ENCODE measurements at regions not wholly inside any gene's neighbourhood (a gene's known extent, or its start where the extent isn't known, plus 50 kb on each side); places are given as distances from the start of the nearest gene placed in this dataset.

DNA sequence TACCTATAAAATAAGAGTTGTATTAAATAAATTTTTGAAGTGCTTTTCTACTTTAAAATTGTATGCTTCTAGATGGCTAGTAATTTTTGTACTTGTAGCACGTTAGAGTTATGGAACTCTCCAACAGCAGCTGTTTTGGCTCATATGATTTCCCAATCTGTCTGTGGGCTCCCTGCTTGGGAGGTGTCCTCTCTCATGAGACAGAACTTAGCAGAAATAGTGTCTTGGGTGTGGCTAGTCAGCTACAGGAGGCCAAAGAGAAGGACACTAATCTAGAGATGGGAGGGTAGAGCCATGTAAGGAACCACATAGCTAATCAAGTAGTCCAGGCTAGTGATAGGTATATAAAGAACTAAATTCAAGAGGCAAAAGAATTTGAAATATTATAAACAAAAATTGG is 78.4 kb upstream of the DAB2 start:
- DNase-seq (ENCODE audit: low spot score) = no peak

GRCh38 chr5:39502704-39503103 is 77.9 kb upstream of the DAB2 start:
- DNase-seq (ENCODE audit: low spot score) = no peak

GRCh38 chr5:39501397-39501796 is 76.6 kb upstream of the DAB2 start:
- no peak for DNase-seq (ENCODE audit: low spot score)

DNA sequence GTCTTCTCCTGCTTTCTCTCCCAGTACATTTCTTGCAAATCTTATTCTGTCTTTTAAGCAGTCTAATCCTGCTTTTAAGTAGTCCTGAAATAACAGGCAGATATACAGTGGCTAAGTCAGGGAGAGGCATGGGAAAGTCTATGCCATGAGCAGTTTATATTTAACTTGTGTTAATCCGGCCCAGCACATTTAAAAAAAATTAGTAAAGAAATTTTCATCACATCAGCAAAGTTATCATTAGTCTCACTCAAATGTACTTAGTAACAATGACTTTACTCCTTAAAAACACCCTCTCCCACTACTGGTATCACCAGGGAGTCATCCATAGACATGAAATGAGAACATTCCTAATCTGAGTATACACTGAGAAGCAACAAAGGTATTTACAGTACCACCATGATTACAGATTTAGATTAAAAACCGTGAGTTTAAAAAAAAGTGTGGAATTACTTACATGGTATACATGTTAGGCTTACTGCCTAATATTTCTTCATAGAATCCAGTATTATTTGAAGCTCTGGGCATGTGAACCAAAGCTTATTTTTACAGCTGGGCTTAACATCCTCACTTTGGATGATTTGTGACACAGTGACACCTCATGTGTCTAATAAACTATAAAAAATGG is 75.9 kb upstream of the DAB2 start:
- DNase-seq (ENCODE audit: low spot score) = no peak

- DNase-seq (ENCODE audit: low spot score) = no peak
Observed at GRCh38 chr5:39498278-39498952, 73.6 kb upstream of the DAB2 start.

DNA sequence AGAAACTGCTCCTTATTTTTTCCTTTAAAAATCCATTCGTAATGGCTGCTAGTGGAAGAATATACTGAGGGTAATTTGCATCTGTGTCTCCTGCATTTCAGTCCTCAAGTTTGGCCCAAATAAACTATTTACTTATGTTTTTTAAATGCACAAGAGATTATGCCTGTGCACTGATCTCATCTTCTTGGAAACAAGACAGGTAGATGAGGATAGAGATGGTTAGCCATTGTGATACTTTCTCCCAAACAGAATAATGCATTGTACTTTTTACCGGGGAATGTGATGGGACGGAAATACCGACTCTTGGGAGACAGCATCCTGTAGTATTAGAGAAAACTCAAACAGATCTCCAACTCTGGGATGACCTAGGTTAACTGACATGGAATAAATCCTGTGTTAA is 72.5 kb upstream of the DAB2 start:
- no peak for DNase-seq (ENCODE audit: low spot score)

DNA sequence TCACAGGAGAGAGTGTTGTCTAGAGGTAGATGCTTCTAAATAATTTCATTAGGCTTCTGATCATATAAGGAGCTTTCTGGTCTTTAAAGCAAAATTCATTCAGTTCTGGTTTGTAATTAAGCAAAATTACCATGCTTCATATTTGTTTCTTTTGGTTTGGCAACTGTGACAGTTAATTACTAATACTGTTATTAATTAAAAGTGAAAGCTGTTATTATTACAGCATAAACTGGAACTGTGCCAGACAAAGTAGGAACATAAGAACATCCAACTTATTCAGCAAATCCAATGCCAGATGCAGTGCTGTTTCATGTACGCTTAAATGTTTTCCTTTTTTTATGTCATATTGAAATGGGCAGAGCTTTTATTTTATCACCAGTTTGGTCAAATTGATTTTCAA is 70.4 kb upstream of the DAB2 start:
- no peak for DNase-seq (ENCODE audit: low spot score)

- no peak for DNase-seq (ENCODE audit: low spot score)
Observed at GRCh38 chr5:39494534-39494933, 69.8 kb upstream of the DAB2 start.

- DNase-seq (ENCODE audit: low spot score) = no peak
Observed at GRCh38 chr5:39494107-39494510, 69.3 kb upstream of the DAB2 start.

DNA sequence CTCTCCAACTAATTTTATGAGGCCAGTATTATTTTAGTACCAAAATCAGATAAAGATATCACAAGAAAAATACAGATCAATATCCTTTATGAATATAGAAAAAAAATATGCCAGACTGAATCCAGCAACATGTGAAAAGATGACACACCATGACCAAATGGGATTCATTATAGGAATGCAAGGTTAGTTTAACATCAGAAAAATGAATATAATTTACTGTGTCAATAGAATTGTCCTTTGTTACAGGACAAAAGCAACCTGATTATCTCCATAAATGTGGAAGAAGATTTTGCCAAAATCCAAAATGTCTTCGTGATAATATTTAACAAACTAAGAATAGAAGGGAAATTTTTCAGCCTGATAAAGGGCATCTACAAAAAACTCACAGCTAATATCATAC is 66.4 kb upstream of the DAB2 start:
- DNase-seq (ENCODE audit: low spot score) = no peak

- no peak for DNase-seq (ENCODE audit: low spot score)
Observed at GRCh38 chr5:39489263-39489662, 64.5 kb upstream of the DAB2 start.

DNA sequence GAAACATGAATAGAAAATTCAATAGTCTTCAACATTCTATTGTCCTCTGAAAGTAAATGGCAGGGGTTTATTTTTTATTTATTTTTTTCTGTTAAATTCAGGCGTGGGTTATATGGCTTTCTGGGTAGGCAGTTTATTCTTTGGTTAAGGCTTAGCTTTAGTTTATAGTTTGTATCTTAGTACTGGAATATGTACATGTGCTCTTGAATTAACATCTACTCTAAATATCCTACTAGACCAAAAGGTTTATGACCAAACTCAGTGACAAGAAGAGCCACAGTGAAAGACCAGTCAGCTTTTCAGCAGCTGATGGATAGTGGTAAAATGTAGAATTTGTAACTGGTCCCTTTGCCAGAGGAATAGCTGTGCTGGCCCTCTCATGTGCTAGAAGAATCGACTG is 62.0 kb upstream of the DAB2 start:
- no peak for DNase-seq (ENCODE audit: low spot score)

GRCh38 chr5:39486361-39486760 is 61.6 kb upstream of the DAB2 start:
- no peak for DNase-seq (ENCODE audit: low spot score)

DNA sequence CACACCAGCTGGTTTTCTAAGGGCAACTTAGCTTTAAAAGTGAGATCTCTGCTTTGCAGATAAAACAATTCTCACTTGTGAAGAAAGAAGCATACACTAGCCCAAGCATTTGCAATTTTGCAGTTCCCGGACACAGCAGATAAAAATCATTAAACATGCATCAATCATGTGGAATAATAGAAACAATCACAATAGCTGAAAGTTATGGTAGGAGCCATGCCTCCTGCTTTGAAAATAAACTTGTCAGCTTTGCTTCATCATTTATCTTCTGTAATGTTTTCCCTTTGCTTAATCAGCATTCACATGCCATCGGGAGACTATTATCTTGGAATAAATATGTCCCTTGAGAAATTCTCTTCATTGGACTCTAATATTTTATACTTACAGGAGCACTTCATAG is 60.3 kb upstream of the DAB2 start:
- no peak for DNase-seq (ENCODE audit: low spot score)

DNA sequence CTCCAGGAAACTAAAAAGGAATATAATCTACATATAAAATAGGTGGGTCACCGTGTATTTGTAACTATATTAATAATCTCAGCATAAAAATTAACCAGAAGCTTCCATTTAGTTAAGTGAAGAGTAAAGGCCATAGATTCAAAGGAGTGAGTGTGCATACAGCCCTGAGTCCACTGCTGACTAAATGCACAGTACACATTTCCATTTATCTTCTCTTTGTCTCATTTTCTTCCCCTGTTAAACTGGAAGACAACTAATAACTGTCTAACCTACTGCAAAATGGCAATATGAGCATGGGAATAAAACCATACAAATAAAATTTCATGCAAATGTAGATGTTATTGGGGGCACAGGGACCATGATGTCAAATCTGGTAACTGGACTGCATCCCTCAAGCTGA is 59.9 kb upstream of the DAB2 start:
- DNase-seq (ENCODE audit: low spot score) = no peak

DNA sequence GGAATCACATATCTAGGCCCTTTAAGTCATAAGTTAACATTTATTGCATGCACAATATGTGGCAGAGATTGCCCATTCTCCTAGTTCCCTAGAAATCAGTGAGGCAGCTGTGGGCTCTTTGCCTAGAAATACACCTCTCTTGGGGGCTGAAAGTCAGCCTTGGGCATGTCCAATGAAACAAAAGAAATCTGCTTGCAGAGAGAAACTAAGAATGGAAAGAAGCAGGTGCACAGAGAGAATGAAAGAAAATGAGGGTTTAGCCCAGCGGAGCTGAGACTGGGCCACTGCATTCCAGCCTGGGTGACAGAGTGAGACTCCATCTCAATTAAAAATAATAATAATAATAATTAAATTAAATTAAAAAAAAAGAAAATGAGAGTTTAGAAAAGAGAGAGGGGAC is 57.3 kb upstream of the DAB2 start:
- no peak for DNase-seq (ENCODE audit: low spot score)

- DNase-seq (ENCODE audit: low spot score) = no peak
Observed at GRCh38 chr5:39479537-39479936, 54.8 kb upstream of the DAB2 start.

DNA sequence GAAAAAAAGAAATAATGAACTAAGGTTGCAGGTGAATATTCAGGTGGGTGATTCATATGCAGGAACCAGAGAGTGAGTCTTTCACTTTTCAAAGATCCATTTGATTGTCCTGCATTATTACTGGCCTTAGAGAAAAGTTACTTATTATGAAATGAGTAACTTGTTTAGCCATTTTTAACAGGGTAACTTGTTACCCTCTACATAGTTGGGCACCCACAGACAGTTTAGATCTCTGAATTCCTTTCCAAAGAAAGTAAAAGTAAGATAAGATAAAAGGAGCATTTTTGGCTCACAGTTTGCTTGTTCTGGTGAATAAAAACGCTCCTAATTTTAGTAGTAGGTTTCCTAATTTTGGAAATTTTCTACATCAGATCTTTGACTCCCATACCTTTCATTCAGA is 54.1 kb upstream of the DAB2 start:
- no peak for DNase-seq (ENCODE audit: low spot score)

- DNase-seq (ENCODE audit: low spot score) = no peak
Observed at GRCh38 chr5:39476843-39477220, 52.1 kb upstream of the DAB2 start.

- no peak for DNase-seq (ENCODE audit: low spot score)
Observed at GRCh38 chr5:39475881-39476842, 51.4 kb upstream of the DAB2 start.

GRCh38 chr5:39475159-39475571 is 50.4 kb upstream of the DAB2 start:
- no peak for DNase-seq (ENCODE audit: low spot score)

Data from NAMALWA (cell line).